Astrocyte of the hippocampus (primary cell): ENCODE measurements at regions not wholly inside any gene's neighbourhood (a gene's known extent, or its start where the extent isn't known, plus 50 kb on each side); places are given as distances from the start of the nearest gene placed in this dataset.
"Not testable (repeated sequence)": the region's sequence is repeated elsewhere in the genome, so short reads cannot be mapped to it uniquely, and the experiment has no call there.

Experiments
- DNase-seq: peaks from one replicate; pipeline ENCODE4 v3.0.0; 2011; ENCODE audit warnings: low read depth, low spot score

- DNase-seq = no peak
Measured at GRCh38 chr6:71589254-71589653, 297.1 kb upstream of the RIMS1 start.

GRCh38 chr6:71592643-71593042 is 293.7 kb upstream of the RIMS1 start:
- DNase-seq = no peak

GRCh38 chr6:71599359-71599758 is 287.0 kb upstream of the RIMS1 start:
- DNase-seq = no peak

GRCh38 chr6:71602385-71603007 is 283.9 kb upstream of the RIMS1 start:
- DNase-seq = peak; percentile 84

- DNase-seq = no peak
Measured at GRCh38 chr6:71603021-71603420, 283.3 kb upstream of the RIMS1 start.

- DNase-seq = no peak
Measured at GRCh38 chr6:71608646-71609045, 277.7 kb upstream of the RIMS1 start.

- DNase-seq = no peak
Measured at GRCh38 chr6:71619836-71620235, 266.5 kb upstream of the RIMS1 start.

- DNase-seq = peak; percentile 22
Measured at GRCh38 chr6:71621918-71622519, 264.3 kb upstream of the RIMS1 start.

- no peak for DNase-seq
Measured at GRCh38 chr6:71642120-71642519, 244.2 kb upstream of the RIMS1 start.

- no peak for DNase-seq
Measured at GRCh38 chr6:71642793-71643192, 243.6 kb upstream of the RIMS1 start.

- DNase-seq = no peak
Measured at GRCh38 chr6:71645299-71645698, 241.1 kb upstream of the RIMS1 start.

GRCh38 chr6:71649915-71650314 is 236.4 kb upstream of the RIMS1 start:
- no peak for DNase-seq

GRCh38 chr6:71651636-71652035 is 234.7 kb upstream of the RIMS1 start:
- no peak for DNase-seq

- DNase-seq = no peak
Measured at GRCh38 chr6:71656121-71656520, 230.2 kb upstream of the RIMS1 start.

GRCh38 chr6:71665931-71666330 is 220.4 kb upstream of the RIMS1 start:
- no peak for DNase-seq

- DNase-seq = no peak
Measured at GRCh38 chr6:71672876-71673275, 213.5 kb upstream of the RIMS1 start.

- DNase-seq = no peak
Measured at GRCh38 chr6:71675386-71675785, 211.0 kb upstream of the RIMS1 start.

- DNase-seq = no peak
Measured at GRCh38 chr6:71676298-71676697, 210.1 kb upstream of the RIMS1 start.

- DNase-seq = no peak
Measured at GRCh38 chr6:71678091-71678490, 208.3 kb upstream of the RIMS1 start.

GRCh38 chr6:71681234-71681867 is 205.0 kb upstream of the RIMS1 start:
- DNase-seq = no peak

GRCh38 chr6:71686021-71686677 is 200.2 kb upstream of the RIMS1 start:
- DNase-seq = not testable (repeated sequence)

- no peak for DNase-seq
Measured at GRCh38 chr6:71698702-71699101, 187.6 kb upstream of the RIMS1 start.

GRCh38 chr6:71706523-71706922 is 179.8 kb upstream of the RIMS1 start:
- no peak for DNase-seq
